Tongue (tissue), 1 donor: ENCODE measurements at regions not wholly inside any gene's neighbourhood (a gene's known extent, or its start where the extent isn't known, plus 50 kb on each side); places are given as distances from the start of the nearest gene placed in this dataset.
"Not testable (repeated sequence)": the region's sequence is repeated elsewhere in the genome, so short reads cannot be mapped to it uniquely, and the experiment has no call there.

Experiments used
- DNase-seq: peaks from one replicate; pipeline ENCODE4 v3.0.0-alpha.2; 2015

DNA sequence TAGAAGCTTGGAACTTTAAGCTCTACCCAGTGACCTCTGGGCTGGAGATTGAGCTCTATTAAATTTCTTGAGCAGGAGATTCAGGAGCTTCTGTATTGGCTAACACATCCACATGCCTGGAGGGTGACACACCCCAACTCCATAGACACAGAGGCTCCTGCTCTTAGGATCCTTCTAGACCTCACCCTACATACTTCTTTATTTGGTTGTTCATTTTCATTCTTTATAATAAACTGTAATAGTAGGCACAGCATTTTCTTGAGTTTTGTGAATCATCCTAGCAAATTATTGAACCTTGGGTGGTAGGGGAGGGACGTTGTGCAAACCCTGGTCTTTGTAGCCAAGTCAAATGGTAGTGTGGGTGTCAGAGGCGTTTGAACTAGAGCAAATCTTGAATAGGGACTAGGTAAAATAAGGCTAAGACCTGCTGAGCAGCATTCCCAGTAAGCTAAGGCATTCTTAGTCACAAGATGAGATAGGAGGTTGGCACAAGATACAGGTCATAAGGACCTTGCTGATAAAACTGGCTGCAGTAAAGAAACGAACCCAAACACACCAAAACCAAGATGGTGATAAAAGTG is 323.8 kb upstream of the GALNT5 start:
- no peak for DNase-seq

DNA sequence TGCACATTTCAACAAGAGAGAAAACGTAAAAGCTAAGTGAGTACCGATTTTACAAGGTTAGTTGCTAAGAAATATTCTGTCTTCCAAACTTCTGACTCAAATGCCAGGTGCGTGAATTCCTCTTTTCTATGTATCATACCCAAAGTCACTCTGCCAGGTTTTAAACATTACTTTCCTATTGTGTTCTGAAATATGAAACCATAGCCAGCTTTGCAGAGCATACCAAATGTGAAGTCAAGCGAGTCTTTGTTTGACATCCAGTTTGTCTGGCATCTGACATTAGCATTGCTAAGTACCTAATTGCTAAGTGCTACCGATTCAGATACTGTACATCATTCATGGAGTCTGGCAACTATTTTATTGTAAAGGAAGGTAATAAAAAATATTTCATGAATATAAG is 321.9 kb upstream of the GALNT5 start:
- peak; percentile 43 for DNase-seq

DNA sequence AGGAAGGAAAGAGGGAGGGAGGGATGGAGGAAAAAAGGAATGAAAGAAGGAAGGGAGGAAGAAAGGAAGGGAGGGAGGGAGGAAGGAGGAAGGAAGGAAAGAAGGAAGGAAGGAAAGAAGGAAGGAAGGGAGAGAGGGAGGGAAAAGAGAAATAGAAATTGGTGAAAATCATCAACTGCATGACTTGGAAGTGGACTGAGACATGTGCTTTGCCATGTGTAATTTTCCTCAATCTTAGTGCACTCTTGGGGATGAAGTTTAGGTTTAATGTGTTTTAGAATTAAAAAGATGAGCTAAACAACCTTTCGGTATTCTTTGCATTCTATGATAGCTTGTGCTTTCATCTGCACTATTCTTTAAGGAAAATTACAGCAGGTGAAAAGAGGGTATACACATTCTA is 320.1 kb upstream of the GALNT5 start:
- no peak for DNase-seq

GRCh38 chr2:156944871-156945270 is 312.6 kb upstream of the GALNT5 start:
- no peak for DNase-seq

GRCh38 chr2:156947261-156947660 is 310.2 kb upstream of the GALNT5 start:
- no peak for DNase-seq

DNA sequence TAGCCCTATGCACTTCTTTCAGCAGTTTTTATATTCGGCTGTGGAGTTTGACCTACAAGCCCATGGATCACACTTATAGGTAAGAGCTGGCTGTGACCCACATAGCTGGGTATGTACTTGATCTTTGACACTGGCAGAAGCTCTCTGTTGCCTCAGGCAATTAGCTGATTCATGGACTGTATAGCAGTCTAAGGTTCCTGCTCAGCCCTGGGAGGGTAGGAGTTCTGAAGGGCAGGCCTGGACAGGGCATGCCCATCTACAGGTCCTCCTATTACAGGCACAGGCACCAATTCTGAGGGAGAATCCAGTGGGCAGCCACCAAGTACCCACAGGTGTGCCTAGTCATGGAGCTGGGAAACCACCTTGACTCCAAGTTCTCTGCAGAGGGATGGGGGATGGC is 301.8 kb upstream of the GALNT5 start:
- DNase-seq: no peak

GRCh38 chr2:156956161-156956560 is 301.3 kb upstream of the GALNT5 start:
- DNase-seq: no peak

DNA sequence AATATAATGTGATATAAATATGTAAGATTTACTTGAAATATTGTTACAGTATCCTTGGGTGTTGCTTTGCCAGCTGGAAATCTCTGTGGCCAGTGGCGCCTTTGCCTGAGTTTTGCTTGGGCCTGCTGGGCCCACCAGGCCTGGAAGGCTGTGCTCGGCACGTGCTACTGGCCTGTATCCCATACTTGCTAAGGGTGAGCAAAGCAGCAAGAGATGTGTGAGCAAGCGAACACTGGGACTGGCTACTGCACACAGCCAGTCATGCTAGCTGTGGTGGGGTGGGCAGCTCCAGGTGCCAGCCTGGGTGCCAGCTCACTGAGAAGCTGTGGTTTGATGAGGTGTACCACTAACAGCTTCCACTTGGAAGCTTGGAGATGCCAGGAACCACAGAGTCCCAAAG is 299.1 kb upstream of the GALNT5 start:
- no peak for DNase-seq

DNA sequence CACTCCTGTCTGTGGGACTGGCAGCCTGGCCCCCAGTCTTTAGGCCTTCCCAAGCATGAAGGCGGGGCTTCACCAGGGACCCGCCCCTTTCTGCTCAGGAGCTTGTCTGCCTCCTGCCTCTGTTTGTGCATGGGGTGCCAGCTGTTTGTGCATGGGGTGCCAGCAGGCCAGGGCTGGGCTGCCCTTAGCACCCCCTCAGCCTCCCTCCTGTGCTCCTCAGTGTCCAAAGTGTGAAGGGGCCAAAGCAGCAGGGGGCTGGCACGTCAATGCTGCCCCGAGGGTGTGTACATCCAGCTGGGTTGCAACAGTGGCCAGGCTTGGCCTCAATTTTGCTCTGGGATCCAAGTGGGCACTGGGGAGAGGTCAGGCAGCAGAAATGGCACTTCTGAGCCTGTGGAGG is 298.0 kb upstream of the GALNT5 start:
- no peak for DNase-seq

GRCh38 chr2:156982615-156983014 is 274.9 kb upstream of the GALNT5 start:
- DNase-seq: no peak

GRCh38 chr2:156986339-156986988 is 271.0 kb upstream of the GALNT5 start:
- no peak for DNase-seq

DNA sequence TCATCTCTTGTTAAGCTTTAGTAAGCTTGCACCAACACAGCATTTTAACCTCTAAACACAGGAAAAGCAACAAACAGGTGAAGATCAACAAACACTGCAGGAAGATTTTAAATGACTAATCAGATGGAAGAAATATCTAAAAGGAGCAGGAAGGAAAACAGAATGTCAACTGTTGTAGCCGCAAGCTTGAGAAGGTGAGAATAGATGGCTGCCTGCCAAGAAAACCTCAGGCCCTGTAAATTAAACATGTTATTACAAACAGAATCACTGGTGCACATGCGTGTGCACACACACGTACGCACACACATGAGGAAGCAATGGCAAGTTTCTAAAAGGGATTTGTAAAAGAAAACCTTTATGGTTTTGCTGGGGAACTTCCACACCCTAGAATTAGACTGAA is 257.8 kb upstream of the GALNT5 start:
- peak; percentile 9 for DNase-seq

DNA sequence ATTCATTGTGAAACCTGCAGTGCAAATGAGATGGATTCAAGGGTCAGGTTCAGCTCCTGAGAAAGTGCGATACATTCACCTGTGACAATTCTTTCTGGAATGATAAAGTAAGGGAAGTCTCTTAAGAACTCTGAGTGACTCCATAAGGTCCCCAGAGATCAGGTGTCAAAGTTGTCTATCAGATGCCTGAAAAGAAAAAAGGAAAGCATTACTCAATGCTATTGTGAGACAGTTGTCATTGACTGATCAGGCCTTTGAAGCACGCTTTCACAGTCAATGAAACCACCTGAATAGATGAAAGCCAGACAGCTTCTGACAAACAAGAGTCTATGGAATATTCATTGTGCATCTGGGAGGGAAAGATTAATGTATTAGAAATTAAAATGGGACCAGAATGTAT is 252.7 kb upstream of the GALNT5 start:
- DNase-seq: no peak

DNA sequence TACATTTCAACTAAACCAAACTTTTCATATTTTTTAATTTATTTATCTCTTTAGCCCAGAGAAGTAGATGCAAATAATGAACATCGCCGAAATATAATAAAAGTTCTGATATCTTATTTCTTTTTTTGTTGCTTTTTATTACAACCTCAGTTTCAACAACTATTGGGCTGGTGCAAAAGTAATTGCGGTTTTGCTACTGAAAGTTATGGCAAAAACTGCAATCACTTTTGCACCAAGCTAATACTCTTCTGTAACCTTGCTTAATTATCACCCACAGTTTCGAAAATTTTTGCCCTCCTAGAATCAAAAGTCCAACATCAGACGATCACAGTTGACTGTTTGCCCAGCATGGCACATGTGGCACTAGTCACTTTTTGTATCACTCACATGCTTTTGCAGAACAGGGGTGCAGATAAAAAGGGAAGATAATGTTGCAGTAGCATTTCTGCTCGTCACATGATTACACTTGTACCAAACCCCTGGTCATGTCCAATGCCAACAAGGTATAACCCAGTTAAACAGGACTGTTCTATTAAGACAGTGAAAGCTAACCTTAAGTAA is 242.4 kb upstream of the GALNT5 start:
- no peak for DNase-seq

GRCh38 chr2:157023264-157023663 is 234.2 kb upstream of the GALNT5 start:
- DNase-seq: not testable (repeated sequence)

DNA sequence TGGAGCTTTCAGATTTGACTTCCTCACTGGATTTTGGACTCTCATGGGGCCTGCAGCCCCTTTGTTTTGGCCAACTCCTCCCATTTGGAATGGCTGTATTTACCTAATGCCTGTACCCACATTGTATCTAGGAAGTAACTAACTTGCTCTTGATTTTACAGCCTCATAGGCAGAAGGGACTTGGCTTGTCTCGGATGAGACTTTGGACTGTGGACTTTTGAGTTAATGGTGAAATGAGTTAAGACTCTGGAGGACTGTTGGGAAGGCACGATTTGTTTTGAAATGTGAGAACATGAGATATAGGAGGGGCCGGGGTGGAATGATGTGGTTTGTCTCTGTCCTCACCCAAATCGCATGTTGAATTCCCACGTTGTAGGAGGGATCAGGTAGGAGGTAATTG is 233.4 kb upstream of the GALNT5 start:
- DNase-seq: no peak

GRCh38 chr2:157032017-157032416 is 225.5 kb upstream of the GALNT5 start:
- DNase-seq: peak; percentile 3

DNA sequence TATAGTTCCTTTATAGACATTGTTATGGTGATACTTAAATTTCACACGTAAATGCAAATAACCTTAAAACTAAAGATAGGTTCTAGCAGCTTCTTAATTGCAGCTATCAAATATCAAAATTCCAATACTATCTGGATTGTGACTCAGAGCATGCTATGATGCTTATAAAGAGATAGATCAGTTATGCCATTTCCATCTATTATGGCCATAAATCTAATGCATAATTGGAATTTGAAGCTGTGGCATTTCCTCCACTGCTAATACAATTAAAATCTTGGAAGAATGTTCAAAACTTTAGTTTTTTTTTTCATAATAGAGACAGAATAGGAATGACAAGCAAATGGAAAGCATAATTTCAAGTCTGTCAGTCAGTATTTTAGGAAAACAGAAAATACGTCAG is 220.8 kb upstream of the GALNT5 start:
- no peak for DNase-seq

- DNase-seq: no peak
Measured at GRCh38 chr2:157043786-157044185, 213.7 kb upstream of the GALNT5 start.

- no peak for DNase-seq
Measured at GRCh38 chr2:157046396-157046795, 211.1 kb upstream of the GALNT5 start.

DNA sequence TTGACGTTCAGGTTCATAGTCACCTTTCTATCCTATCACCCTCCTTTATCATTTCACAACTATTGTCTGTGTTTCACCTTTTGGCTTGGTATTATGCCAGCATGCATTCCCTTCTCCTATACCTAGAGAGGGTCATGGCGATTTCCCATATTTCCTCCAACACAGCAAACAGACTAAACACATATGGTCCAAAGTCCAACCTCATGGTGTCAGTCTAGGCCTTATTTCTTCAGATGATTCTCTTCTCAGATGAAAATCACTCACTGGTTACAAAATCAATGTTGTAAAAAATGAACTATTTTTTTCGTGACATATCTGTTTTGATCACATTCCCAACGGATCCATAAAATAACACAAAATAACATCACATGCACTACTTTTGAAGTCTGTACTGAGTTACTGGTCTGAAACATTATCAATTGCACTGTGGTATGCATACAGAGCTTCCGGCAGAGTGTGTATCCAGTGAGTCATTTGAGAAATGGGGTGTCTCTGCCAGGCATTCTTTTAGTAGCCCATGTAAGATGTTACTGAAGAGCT is 204.8 kb upstream of the GALNT5 start:
- no peak for DNase-seq

DNA sequence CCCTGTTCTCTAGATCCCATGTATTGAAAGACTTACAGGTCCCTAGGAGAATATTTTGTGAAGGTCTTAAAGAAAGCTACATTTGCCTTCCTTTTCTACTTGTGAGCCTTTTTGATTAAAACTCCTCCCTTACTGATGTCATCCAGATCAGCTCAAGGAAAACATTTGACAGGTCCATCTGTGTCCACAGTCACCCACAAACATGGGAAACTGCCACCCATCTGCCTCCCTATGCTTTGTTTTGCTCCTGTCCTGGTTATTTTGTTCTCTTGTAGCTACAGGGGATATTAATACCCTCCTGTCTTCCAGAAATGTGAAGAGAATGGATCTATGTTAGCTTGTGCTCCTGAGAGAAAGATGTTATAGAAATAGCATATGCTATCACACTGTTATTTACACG is 203.6 kb upstream of the GALNT5 start:
- DNase-seq: no peak

DNA sequence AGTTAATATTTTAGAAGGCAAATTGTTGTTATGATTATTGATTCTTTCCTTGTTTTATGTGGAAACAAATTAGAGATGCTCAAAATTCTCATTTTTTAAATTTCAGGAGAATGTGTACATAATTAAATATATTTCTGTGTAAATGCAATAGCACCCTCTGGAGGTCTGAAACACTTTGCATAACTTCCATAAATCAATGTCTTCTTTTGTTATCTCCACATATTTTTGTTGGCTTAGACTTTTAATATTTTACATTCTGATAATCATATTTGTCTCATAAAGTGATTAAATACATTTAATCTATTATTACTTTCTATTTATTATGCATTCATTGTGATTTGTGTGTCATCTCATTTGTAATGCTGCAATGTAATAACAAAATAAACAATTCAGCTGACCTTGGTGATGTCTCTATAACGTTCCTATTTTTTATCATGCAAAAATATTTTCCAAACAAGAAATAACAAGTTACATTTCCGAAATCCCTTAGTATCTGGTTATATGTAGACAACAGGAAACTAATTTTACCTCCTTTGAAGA is 201.8 kb upstream of the GALNT5 start:
- DNase-seq: peak; percentile 46

DNA sequence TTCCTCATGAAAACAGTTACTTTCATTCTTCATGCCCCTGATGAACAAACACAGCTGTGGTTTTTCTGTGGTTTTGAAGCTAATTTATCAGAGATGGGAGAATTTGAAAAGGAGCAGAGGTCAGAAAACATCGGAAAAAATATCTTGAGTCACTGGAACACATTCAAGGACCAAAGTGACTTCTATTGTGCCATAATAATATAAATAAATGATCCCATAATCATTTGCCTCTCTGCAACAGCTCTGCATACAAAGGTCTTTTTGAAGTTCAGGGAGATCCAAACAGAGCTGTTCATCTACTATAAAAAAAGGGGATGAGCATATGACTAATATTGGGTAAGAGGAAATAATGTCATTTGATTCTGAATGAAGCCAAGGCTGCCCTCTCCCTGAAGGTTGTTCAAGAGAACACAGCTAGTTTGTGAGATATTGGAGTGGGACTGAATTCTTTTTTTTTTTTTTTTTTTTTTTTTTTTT is 201.3 kb upstream of the GALNT5 start:
- no peak for DNase-seq
